Progenitor cell of endocrine pancreas (in vitro differentiated cells): ENCODE measurements at regions not wholly inside any gene's neighbourhood (a gene's known extent, or its start where the extent isn't known, plus 50 kb on each side); places are given as distances from the start of the nearest gene placed in this dataset.
"Not testable (repeated sequence)": the region's sequence is repeated elsewhere in the genome, so short reads cannot be mapped to it uniquely, and the experiment has no call there.

Experiments used
- DNase-seq: peaks from one replicate; pipeline ENCODE4 v3.0.0; 2021; ENCODE audit warnings: low spot score; ENCODE audit not compliant: unreplicated experiment
- H3K27ac Mint-ChIP-seq: 2 replicates; pipeline ENCODE4 v1.8.0; 2021; ENCODE audit warnings: mild to moderate bottlenecking, moderate library complexity, mixed read lengths
- H3K27me3 Mint-ChIP-seq: 2 replicates; pipeline ENCODE4 v1.8.0; 2021; ENCODE audit warnings: mixed read lengths
- H3K36me3 Mint-ChIP-seq: 2 replicates; pipeline ENCODE4 v1.8.0; 2022; ENCODE audit warnings: mixed read lengths; ENCODE audit not compliant: insufficient read depth
- H3K4me1 Mint-ChIP-seq: 2 replicates; pipeline ENCODE4 v1.8.0; 2021; ENCODE audit warnings: low read depth, mixed read lengths
- H3K4me3 Mint-ChIP-seq: 2 replicates; pipeline ENCODE4 v1.8.0; 2021; ENCODE audit warnings: low read depth, mild to moderate bottlenecking, moderate library complexity, mixed read lengths
- H3K9me3 Mint-ChIP-seq: 2 replicates; pipeline ENCODE4 v1.8.0; 2021; ENCODE audit warnings: low read depth, mixed read lengths
- TF ChIP-seq, protein P1 (sequence below): fragments of 200-600 bp; sonication (generic); IDR thresholded peaks from one replicate; pipeline ENCODE4 v1.5.0; 2021; ENCODE audit warnings: antibody characterized with exemption, mild to moderate bottlenecking; ENCODE audit not compliant: unreplicated experiment

DNA sequence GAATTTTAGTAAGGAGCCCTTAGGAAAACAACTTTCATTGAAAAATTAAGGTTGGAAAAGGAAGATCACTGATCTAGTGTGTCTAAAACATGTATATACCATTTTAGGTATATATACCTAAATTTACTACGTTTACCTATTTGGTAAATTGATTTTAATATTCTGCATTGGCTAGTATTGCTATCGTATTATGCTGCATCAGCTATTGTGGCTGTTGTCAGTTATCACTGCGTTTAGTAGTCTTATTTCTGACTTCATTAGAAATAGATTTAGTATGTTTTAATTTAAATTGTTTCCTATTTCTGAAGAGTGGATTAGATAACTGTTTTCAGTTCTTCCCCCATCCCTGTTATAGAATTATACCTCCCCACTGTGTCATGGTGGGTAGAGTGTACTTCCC is 101.7 kb upstream of the ARG1 start:
- H3K4me3 Mint-ChIP-seq, result no peak overlapping the region
- no peak overlapping the region for H3K27ac Mint-ChIP-seq
- no peaks in the 10 kb centered on the region for H3K27me3 Mint-ChIP-seq
- H3K9me3 Mint-ChIP-seq, result peaks cover 18% of the 10 kb centered on the region
- H3K36me3 Mint-ChIP-seq, result peaks cover 3% of the 10 kb centered on the region
- DNase-seq, result no peak
- TF ChIP-seq, protein P1, sequence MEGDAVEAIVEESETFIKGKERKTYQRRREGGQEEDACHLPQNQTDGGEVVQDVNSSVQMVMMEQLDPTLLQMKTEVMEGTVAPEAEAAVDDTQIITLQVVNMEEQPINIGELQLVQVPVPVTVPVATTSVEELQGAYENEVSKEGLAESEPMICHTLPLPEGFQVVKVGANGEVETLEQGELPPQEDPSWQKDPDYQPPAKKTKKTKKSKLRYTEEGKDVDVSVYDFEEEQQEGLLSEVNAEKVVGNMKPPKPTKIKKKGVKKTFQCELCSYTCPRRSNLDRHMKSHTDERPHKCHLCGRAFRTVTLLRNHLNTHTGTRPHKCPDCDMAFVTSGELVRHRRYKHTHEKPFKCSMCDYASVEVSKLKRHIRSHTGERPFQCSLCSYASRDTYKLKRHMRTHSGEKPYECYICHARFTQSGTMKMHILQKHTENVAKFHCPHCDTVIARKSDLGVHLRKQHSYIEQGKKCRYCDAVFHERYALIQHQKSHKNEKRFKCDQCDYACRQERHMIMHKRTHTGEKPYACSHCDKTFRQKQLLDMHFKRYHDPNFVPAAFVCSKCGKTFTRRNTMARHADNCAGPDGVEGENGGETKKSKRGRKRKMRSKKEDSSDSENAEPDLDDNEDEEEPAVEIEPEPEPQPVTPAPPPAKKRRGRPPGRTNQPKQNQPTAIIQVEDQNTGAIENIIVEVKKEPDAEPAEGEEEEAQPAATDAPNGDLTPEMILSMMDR, result no peak
- no peaks in the 10 kb centered on the region for H3K4me1 Mint-ChIP-seq

DNA sequence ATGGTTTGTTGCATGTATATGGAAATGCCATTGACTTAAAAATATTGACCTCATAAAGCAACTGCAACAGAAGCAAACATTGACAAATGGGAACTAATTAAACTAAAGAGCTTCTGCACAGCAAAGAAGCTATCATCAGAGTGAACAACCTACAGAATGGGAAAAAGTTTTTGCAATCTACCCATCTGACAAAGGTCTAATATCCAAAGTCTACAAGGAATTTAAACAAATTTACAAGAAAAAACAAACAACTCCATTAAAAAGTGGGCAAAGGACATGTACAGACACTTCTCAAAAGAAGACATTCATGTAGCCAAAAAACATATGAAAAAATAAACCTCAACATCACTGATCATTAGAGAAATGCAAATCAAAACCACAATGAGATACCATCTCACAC is 99.7 kb upstream of the ARG1 start:
- H3K27me3 Mint-ChIP-seq, H3K27ac Mint-ChIP-seq, H3K4me3 Mint-ChIP-seq, DNase-seq, H3K36me3 Mint-ChIP-seq, H3K4me1 Mint-ChIP-seq: not testable (repeated sequence)
- H3K9me3 Mint-ChIP-seq, result peaks cover 16% of the 10 kb centered on the region

DNA sequence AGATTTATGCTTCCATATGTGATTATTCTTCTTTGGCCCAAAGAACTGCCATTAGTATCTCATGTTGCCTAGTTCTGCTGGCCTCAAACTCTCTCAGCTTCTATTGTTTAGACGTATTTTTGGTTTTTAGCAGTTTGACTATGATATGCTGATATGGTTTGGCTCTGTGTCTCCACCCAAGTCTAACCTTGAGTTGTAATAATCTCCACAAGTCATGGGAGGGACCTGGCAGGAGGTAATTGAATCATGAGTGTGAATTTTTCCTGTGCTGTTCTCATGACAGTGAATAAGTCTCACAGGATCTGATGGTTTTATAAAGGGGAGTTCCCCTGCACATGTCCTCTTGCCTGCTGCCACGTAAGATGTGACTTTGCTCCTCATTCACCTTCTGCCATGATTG is 96.7 kb upstream of the ARG1 start:
- H3K27ac Mint-ChIP-seq, result no peak overlapping the region
- H3K4me1 Mint-ChIP-seq, result peaks cover 17% of the 10 kb centered on the region
- H3K36me3 Mint-ChIP-seq, result peaks cover 3% of the 10 kb centered on the region
- DNase-seq, result no peak
- TF ChIP-seq, protein P1, result no peak
- peaks cover 16% of the 10 kb centered on the region for H3K9me3 Mint-ChIP-seq
- no peak overlapping the region for H3K4me3 Mint-ChIP-seq
- no peaks in the 10 kb centered on the region for H3K27me3 Mint-ChIP-seq

DNA sequence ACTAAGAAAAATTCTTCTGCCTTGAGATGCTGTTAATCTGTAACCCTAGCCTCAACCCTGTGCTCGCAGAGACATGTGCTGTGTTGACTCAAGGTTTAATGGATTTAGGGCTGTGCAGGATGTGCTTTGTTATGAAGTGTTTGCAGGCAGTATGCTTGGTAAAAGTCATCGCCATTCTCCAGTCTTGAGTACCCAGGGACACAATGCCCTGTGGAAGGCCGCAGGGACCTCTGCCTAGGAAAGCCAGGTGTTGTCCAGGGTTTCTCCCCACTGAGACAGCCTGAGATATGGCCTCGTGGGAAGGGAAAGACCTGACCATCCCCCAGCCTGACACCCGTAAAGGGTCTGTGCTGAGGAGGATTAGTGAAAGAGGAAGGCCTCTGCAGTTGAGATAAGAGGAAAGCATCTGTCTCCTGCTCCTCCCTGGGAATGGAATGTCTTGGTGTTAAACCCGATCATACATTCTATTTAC is 94.2 kb upstream of the ARG1 start:
- Mint-ChIP-seq H3K9me3 (peaks cover 14% of the 10 kb centered on the region), H3K4me1 (peaks cover 19% of the 10 kb centered on the region), H3K27ac (peak overlapping the region; percentile 98)
- DNase-seq, H3K27me3 Mint-ChIP-seq, H3K36me3 Mint-ChIP-seq, H3K4me3 Mint-ChIP-seq: not testable (repeated sequence)

DNA sequence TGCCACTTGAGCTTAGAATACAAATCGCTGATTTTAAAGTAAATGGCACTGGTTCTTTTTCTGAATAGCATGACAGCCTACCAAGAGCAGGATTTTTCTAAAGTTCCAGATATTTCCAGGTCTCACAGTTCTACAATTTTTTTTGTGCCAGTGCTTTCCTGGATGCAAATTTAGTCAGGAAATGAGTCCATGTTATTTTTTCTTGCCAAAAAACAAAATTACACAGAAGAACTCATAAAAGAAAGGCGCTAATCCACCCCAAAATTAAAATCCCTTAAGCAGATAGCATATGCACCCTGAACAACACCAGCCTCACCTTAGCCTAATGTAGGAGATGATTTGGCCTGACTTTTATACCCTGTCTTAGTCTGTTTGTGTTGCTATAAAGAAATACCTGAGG is 86.4 kb upstream of the ARG1 start:
- TF ChIP-seq, protein P1, result no peak
- H3K9me3 Mint-ChIP-seq, result peaks cover 5% of the 10 kb centered on the region
- H3K27ac Mint-ChIP-seq, result no peak overlapping the region
- no peak overlapping the region for H3K4me3 Mint-ChIP-seq
- no peaks in the 10 kb centered on the region for H3K27me3 Mint-ChIP-seq
- DNase-seq, result no peak
- H3K4me1 Mint-ChIP-seq, result peaks cover 9% of the 10 kb centered on the region
- no peaks in the 10 kb centered on the region for H3K36me3 Mint-ChIP-seq

DNA sequence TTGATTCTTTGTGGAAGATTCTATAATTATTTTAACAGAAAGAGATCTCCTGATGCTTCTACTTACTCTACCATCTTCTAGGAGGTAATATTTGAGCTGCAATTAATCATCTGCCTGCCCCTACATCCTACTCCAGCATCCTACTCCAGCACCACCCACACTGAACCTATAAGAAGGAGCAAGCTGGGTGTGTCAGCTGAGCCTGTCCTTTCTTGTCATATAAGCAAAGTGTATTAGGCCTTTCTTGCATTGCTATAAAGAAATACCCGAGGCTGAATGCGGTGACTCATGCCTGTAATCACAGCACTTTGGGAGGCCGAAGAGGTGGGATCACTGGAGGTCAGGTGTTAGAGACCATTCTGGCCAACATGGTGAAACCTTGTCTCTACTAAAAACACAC is 84.2 kb upstream of the ARG1 start:
- no peaks in the 10 kb centered on the region for H3K27me3 Mint-ChIP-seq
- H3K36me3 Mint-ChIP-seq, result no peaks in the 10 kb centered on the region
- TF ChIP-seq, protein P1, result no peak
- no peak for DNase-seq
- peaks cover 11% of the 10 kb centered on the region for H3K4me1 Mint-ChIP-seq
- H3K9me3 Mint-ChIP-seq, result peaks cover 7% of the 10 kb centered on the region
- no peak overlapping the region for H3K27ac Mint-ChIP-seq
- no peak overlapping the region for H3K4me3 Mint-ChIP-seq
